ENCODE measurements at regions not wholly inside any gene's neighbourhood (a gene's known extent, or its start where the extent isn't known, plus 50 kb on each side); places are given as distances from the start of the nearest gene placed in this dataset.

GRCh38 chr7:155226261-155227003 lies 71.2 kb upstream of the INSIG1 start:
- H3K27me3 Mint-ChIP-seq, result peaks cover 35% of the 10 kb centered on the region
- H3K9me3 ChIP-seq (ENCODE audit: control insufficient read depth, low read length, poor library complexity, severe bottlenecking), result no peaks in the 10 kb centered on the region
- no peak overlapping the region for H3K4me3 Mint-ChIP-seq
- H3K27ac Mint-ChIP-seq, result no peak overlapping the region
- H3K36me3 Mint-ChIP-seq (ENCODE audit: low read depth), result peaks cover 5% of the 10 kb centered on the region
- no peak for DNase-seq
- no peak for ATAC-seq
- H3K4me1 Mint-ChIP-seq, result peaks cover 9% of the 10 kb centered on the region

- no peak overlapping the region for H3K27ac Mint-ChIP-seq
- ATAC-seq, result no peak
- peaks cover 3% of the 10 kb centered on the region for H3K36me3 Mint-ChIP-seq (ENCODE audit: low read depth)
Measured at GRCh38 chr7:155227004-155227787, 70.5 kb upstream of the INSIG1 start.

DNA sequence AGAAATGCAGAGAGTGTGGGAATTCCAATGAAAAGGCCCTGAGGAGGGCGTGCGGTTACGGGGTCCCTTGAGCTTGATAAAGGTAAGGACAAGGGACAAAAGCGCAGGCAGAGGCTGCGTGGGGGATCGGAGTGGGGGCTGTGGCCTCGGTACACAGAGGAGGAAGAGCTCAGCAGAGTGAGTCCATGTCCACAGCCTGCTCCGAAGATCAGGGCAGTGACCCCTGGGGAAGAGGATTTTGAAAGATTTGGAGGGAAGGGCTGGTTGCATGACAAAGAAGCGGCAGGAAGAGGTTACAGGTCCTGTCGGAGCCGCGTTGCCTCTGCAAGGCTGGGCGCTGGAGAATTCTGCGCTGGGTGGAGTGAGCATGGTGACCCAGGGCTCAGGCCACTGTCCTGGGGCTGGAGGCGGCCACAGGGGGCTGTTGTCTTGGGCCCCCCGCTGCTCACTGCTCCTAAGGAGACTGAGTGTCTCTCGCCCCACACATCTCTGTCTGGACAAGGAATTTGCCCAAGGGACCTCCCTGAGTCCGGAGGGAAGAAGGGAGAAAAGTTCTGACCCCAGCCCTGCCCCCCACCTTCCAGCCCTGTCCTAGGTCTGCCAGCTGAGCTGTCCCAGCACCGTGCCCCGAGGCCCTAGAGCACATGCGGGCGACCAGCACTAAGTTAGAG lies 69.8 kb upstream of the INSIG1 start:
- ATAC-seq, result no peak
- DNase-seq, result no peak
- no peaks in the 10 kb centered on the region for H3K9me3 ChIP-seq (ENCODE audit: control insufficient read depth, low read length, poor library complexity, severe bottlenecking)
- Mint-ChIP-seq H3K27me3 (peaks cover 23% of the 10 kb centered on the region), H3K4me3 (no peak overlapping the region), H3K27ac (no peak overlapping the region), H3K4me1 (peaks cover 9% of the 10 kb centered on the region), H3K36me3 (ENCODE audit: low read depth) (peaks cover 3% of the 10 kb centered on the region)

More at GRCh38 chr7:155227004-155227787, 70.5 kb upstream of the INSIG1 start:
- Mint-ChIP-seq H3K27me3 (peaks cover 30% of the 10 kb centered on the region), H3K4me3 (no peak overlapping the region), H3K4me1 (peaks cover 9% of the 10 kb centered on the region)
- H3K9me3 ChIP-seq (ENCODE audit: control insufficient read depth, low read length, poor library complexity, severe bottlenecking), result no peaks in the 10 kb centered on the region
- no peak for DNase-seq

- Mint-ChIP-seq H3K4me3 (no peak overlapping the region), H3K27me3 (peaks cover 26% of the 10 kb centered on the region), H3K27ac (no peak overlapping the region), H3K36me3 (ENCODE audit: low read depth) (peaks cover 3% of the 10 kb centered on the region), H3K4me1 (peaks cover 10% of the 10 kb centered on the region)
- H3K9me3 ChIP-seq (ENCODE audit: control insufficient read depth, low read length, poor library complexity, severe bottlenecking), result no peaks in the 10 kb centered on the region
- DNase-seq (no peak), ATAC-seq (no peak)
Measured at GRCh38 chr7:155228459-155228845, 69.2 kb upstream of the INSIG1 start.

DNA sequence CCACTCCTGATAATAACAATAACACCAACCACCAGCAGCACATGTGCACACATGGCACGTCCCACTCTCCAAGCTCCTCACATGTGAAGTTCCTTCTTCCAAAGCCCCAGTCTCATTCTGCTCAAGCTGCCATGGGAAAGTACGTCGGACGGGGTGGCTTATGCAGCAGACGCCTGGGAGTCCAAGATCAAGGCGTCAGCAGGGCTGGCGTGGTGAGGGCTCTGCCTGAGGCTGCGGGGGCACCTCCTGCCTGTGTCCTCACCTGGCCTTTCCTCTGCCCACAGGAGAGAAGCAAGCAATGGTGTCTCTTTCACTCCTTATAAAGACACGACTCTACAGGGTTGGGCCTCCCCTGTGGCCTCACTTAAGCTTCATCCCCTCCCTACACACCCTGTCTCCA lies 68.8 kb upstream of the INSIG1 start:
- ATAC-seq (no peak), DNase-seq (no peak)
- H3K9me3 ChIP-seq (ENCODE audit: control insufficient read depth, low read length, poor library complexity, severe bottlenecking), result no peaks in the 10 kb centered on the region
- H3K36me3 Mint-ChIP-seq (ENCODE audit: low read depth), result peaks cover 3% of the 10 kb centered on the region
- peak overlapping the region; percentile 9 for H3K27ac Mint-ChIP-seq
- H3K4me3 Mint-ChIP-seq, result no peak overlapping the region
- peaks cover 10% of the 10 kb centered on the region for H3K4me1 Mint-ChIP-seq
- peaks cover 31% of the 10 kb centered on the region for H3K27me3 Mint-ChIP-seq

GRCh38 chr7:155229548-155230168 lies 68.0 kb upstream of the INSIG1 start:
- Mint-ChIP-seq H3K27ac (peak overlapping the region; percentile 9), H3K4me1 (peaks cover 8% of the 10 kb centered on the region), H3K27me3 (peaks cover 31% of the 10 kb centered on the region), H3K4me3 (no peak overlapping the region), H3K36me3 (ENCODE audit: low read depth) (peaks cover 3% of the 10 kb centered on the region)
- ATAC-seq (no peak), DNase-seq (no peak)
- no peaks in the 10 kb centered on the region for H3K9me3 ChIP-seq (ENCODE audit: control insufficient read depth, low read length, poor library complexity, severe bottlenecking)

GRCh38 chr7:155230169-155230593 lies 67.5 kb upstream of the INSIG1 start:
- no peaks in the 10 kb centered on the region for H3K9me3 ChIP-seq (ENCODE audit: control insufficient read depth, low read length, poor library complexity, severe bottlenecking)
- Mint-ChIP-seq H3K27me3 (peaks cover 29% of the 10 kb centered on the region), H3K36me3 (ENCODE audit: low read depth) (peaks cover 3% of the 10 kb centered on the region), H3K4me3 (no peak overlapping the region), H3K4me1 (peaks cover 8% of the 10 kb centered on the region), H3K27ac (no peak overlapping the region)
- DNase-seq (no peak), ATAC-seq (no peak)

GRCh38 chr7:155231241-155231800 lies 66.4 kb upstream of the INSIG1 start:
- peaks cover 19% of the 10 kb centered on the region for H3K27me3 Mint-ChIP-seq

GRCh38 chr7:155231941-155232340 lies 65.7 kb upstream of the INSIG1 start:
- ATAC-seq, result no peak
- peaks cover 3% of the 10 kb centered on the region for H3K36me3 Mint-ChIP-seq (ENCODE audit: low read depth)
- H3K9me3 ChIP-seq (ENCODE audit: control insufficient read depth, low read length, poor library complexity, severe bottlenecking), result no peaks in the 10 kb centered on the region
- no peak overlapping the region for H3K27ac Mint-ChIP-seq
- no peak overlapping the region for H3K4me3 Mint-ChIP-seq
- peaks cover 25% of the 10 kb centered on the region for H3K27me3 Mint-ChIP-seq
- peaks cover 5% of the 10 kb centered on the region for H3K4me1 Mint-ChIP-seq
- no peak for DNase-seq

More at GRCh38 chr7:155231241-155231800, 66.4 kb upstream of the INSIG1 start:
- DNase-seq, result no peak
- H3K4me3 Mint-ChIP-seq, result no peak overlapping the region
- H3K36me3 Mint-ChIP-seq (ENCODE audit: low read depth), result no peaks in the 10 kb centered on the region
- ATAC-seq, result no peak
- peaks cover 5% of the 10 kb centered on the region for H3K4me1 Mint-ChIP-seq
- no peak overlapping the region for H3K27ac Mint-ChIP-seq
- no peaks in the 10 kb centered on the region for H3K9me3 ChIP-seq (ENCODE audit: control insufficient read depth, low read length, poor library complexity, severe bottlenecking)

GRCh38 chr7:155232911-155233310 lies 64.8 kb upstream of the INSIG1 start:
- no peak for ATAC-seq
- peaks cover 2% of the 10 kb centered on the region for H3K4me1 Mint-ChIP-seq

GRCh38 chr7:155233311-155234157 lies 64.1 kb upstream of the INSIG1 start:
- Mint-ChIP-seq H3K27me3 (peaks cover 34% of the 10 kb centered on the region), H3K27ac (no peak overlapping the region), H3K4me1 (peaks cover 2% of the 10 kb centered on the region), H3K36me3 (ENCODE audit: low read depth) (peaks cover 3% of the 10 kb centered on the region), H3K4me3 (no peak overlapping the region)
- H3K9me3 ChIP-seq (ENCODE audit: control insufficient read depth, low read length, poor library complexity, severe bottlenecking), result no peaks in the 10 kb centered on the region
- ATAC-seq, result no peak
- DNase-seq, result no peak

More at GRCh38 chr7:155232911-155233310, 64.8 kb upstream of the INSIG1 start:
- Mint-ChIP-seq H3K27me3 (peaks cover 28% of the 10 kb centered on the region), H3K27ac (no peak overlapping the region), H3K4me3 (no peak overlapping the region), H3K36me3 (ENCODE audit: low read depth) (peaks cover 3% of the 10 kb centered on the region)
- H3K9me3 ChIP-seq (ENCODE audit: control insufficient read depth, low read length, poor library complexity, severe bottlenecking), result no peaks in the 10 kb centered on the region
- no peak for DNase-seq

DNA sequence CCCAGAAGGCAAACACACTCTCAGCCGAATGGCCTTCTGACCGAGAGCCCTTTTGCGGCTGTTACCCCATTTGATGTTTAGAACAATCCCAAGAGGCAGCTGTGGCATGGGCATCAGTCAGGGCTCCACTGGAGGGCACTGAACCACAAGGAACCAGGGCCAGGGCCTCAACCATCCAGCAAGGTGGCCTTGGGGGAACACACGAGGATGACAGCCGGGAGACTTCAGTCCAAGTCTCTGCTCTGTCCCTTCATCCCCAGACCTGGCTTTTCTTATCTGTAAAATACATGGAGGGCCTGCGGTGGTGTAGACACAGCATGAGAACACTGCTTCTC lies 63.6 kb upstream of the INSIG1 start:
- no peak overlapping the region for H3K4me3 Mint-ChIP-seq
- ATAC-seq (no peak), DNase-seq (no peak)
- H3K36me3 Mint-ChIP-seq (ENCODE audit: low read depth), result peaks cover 3% of the 10 kb centered on the region
- H3K27ac Mint-ChIP-seq, result no peak overlapping the region
- H3K9me3 ChIP-seq (ENCODE audit: control insufficient read depth, low read length, poor library complexity, severe bottlenecking), result no peaks in the 10 kb centered on the region
- peaks cover 40% of the 10 kb centered on the region for H3K27me3 Mint-ChIP-seq
- H3K4me1 Mint-ChIP-seq, result peaks cover 2% of the 10 kb centered on the region
